B cell (primary cell): ENCODE measurements at regions not wholly inside any gene's neighbourhood (a gene's known extent, or its start where the extent isn't known, plus 50 kb on each side); places are given as distances from the start of the nearest gene placed in this dataset.

Source experiments
- ATAC-seq: fragments of 200-7000 bp; cut with Tn5 transposase; one replicate; pipeline ENCODE4 v1.10.0; 2021; ENCODE audit warnings: low read depth, mild to moderate bottlenecking, moderate number of reproducible peaks, moderate library complexity
- CTCF ChIA-PET: fragments of 350-600 bp; sonication (Branson Sonifier 250); formaldehyde crosslinking; loops from one replicate; lab custom pipeline; 2021; ENCODE audit warnings: antibody characterized with exemption, inconsistent platforms; lab: Charles Lee
- POLR2A ChIA-PET: fragments of 350-600 bp; sonication (Branson Sonifier 250); formaldehyde crosslinking; loops from one replicate; lab custom pipeline; 2021; ENCODE audit warnings: antibody characterized with exemption; lab: Charles Lee
- DNase-seq: peaks from one replicate; pipeline ENCODE4 v3.0.0; 2013
- H2AFZ ChIP-seq: 2 replicates; pipeline ENCODE4 v1.6.1; 2012; ENCODE audit warnings: mild to moderate bottlenecking, low read depth, low read length; ENCODE audit not compliant: insufficient read depth, poor library complexity, severe bottlenecking
- H3K27ac ChIP-seq, 2 donors: 1 replicate in 1 of 2; 2 replicates in 1 of 2; pipeline ENCODE4 v1.5.1; 2012 to 2013; ENCODE audit warnings: low read length in 2 of 2, mild to moderate bottlenecking in 2 of 2, moderate library complexity in 1 of 2
- H3K27me3 ChIP-seq, 4 experiments: fragments of 200-600 bp in 1 of 4; sonication (generic) in 1 of 4; replicated peaks in 1 of 4; 1 replicate in 2 of 4; 2 replicates in 2 of 4; pipeline versions ENCODE4 v1.6.1 to v1.7.0; 2013 to 2016; ENCODE audit warnings: low read length in 3 of 4, mild to moderate bottlenecking in 2 of 4, mixed read lengths in 1 of 4, moderate library complexity in 1 of 4; ENCODE audit not compliant: insufficient read depth in 4 of 4, control insufficient read depth in 3 of 4; ENCODE audit errors: control extremely low read depth in 1 of 4
- H3K36me3 ChIP-seq, 2 experiments: replicated peaks in 1 of 2; 1 replicate in 1 of 2; 2 replicates in 1 of 2; pipeline versions ENCODE4 v1.6.1 to v1.7.1; 2013; ENCODE audit warnings: low read length in 1 of 2; ENCODE audit not compliant: insufficient read depth in 2 of 2, control insufficient read depth in 1 of 2; ENCODE audit errors: control extremely low read depth in 1 of 2, extremely low read depth in 1 of 2
- H3K4me1 ChIP-seq, 2 donors: fragments of 200-600 bp in 1 of 2; sonication (generic) in 1 of 2; 1 replicate in 1 of 2; 2 replicates in 1 of 2; pipeline versions ENCODE4 v1.5.1 to v1.6.1; 2013 to 2017; ENCODE audit warnings: low read length in 2 of 2; ENCODE audit not compliant: control insufficient read depth in 2 of 2, insufficient read depth in 2 of 2
- H3K4me2 ChIP-seq: replicated peaks from 2 replicates; pipeline ENCODE3; 2012; ENCODE audit warnings: mild to moderate bottlenecking, low read depth, low read length; ENCODE audit not compliant: poor library complexity, severe bottlenecking
- H3K4me3 ChIP-seq, 5 experiments: fragments of 200-600 bp in 1 of 5; sonication (generic) in 1 of 5; 1 replicate in 3 of 5; 2 replicates in 2 of 5; pipeline versions ENCODE4 v1.5.1 to v1.7.0; 2011 to 2016; ENCODE audit warnings: low read length in 4 of 5, mild to moderate bottlenecking in 4 of 5, low read depth in 2 of 5, control low read depth in 1 of 5, moderate library complexity in 1 of 5; ENCODE audit not compliant: insufficient read depth in 1 of 5; ENCODE audit errors: control extremely low read depth in 1 of 5, extremely low read depth in 1 of 5
- H3K79me2 ChIP-seq: fragments of 200-600 bp; sonication (generic); one replicate; pipeline ENCODE4 v1.6.0; 2016; ENCODE audit warnings: low read length; ENCODE audit not compliant: control insufficient read depth, insufficient read depth
- H3K9ac ChIP-seq: fragments of 200-600 bp; sonication (generic); 2 replicates; pipeline ENCODE4 v1.6.1; 2017; ENCODE audit warnings: mild to moderate bottlenecking, low read length, moderate library complexity
- H3K9me3 ChIP-seq, 3 donors: one replicate each; pipeline versions ENCODE4 v1.6.1 to v1.7.1; 2013; ENCODE audit warnings: low read length in 2 of 3; ENCODE audit not compliant: control insufficient read depth in 2 of 3, insufficient read depth in 1 of 3; ENCODE audit errors: control extremely low read depth in 1 of 3
- H4K20me1 ChIP-seq: 2 replicates; pipeline ENCODE4 v1.6.0; 2012; ENCODE audit warnings: mild to moderate bottlenecking, low read length; ENCODE audit not compliant: insufficient read depth, control insufficient read depth, poor library complexity, severe bottlenecking
- H3K27ac Mint-ChIP-seq: one replicate; pipeline ENCODE4 v1.8.0; 2021; ENCODE audit warnings: mixed read lengths
- H3K27me3 Mint-ChIP-seq: one replicate; pipeline ENCODE4 v1.8.0; 2021; ENCODE audit warnings: mixed read lengths
- H3K4me1 Mint-ChIP-seq: one replicate; pipeline ENCODE4 v1.8.0; 2021; ENCODE audit warnings: mixed read lengths
- H3K4me3 Mint-ChIP-seq: one replicate; pipeline ENCODE4 v1.8.0; 2021; ENCODE audit warnings: mixed read lengths
- H3K9me3 Mint-ChIP-seq: one replicate; pipeline ENCODE4 v1.8.0; 2022; ENCODE audit warnings: mixed read lengths; ENCODE audit not compliant: insufficient read depth
- EZH2 ChIP-seq: IDR thresholded peaks from 2 replicates; pipeline ENCODE4 v1.6.1; 2012; ENCODE audit warnings: borderline replicate concordance, low read depth, mild to moderate bottlenecking, moderate library complexity, low read length; ENCODE audit not compliant: insufficient read depth, poor library complexity, severe bottlenecking
- WGBS: methylation state at CpG from one replicate; pipeline ENCODE4 v1.1.5; 2013; ENCODE audit warnings: missing lambda C conversion rate; ENCODE audit not compliant: insufficient coverage; 5-methylcytosine and 5-hydroxymethylcytosine counted together
- intact Hi-C: fragments of 100-400 bp; cut with micrococcal nuclease; formaldehyde crosslinking; loops from one replicate; pipeline ENCODE4 v1.10.0; 2022
- TF ChIP-seq, protein P1 (sequence below): fragments of 200-600 bp; IDR thresholded peaks from one replicate; pipeline ENCODE4 v1.8.0; 2022; ENCODE audit warnings: antibody characterized with exemption, mild to moderate bottlenecking

GRCh38 chr7:88700725-88701124 is 58.8 kb upstream of the ZNF804B start:
- no peak overlapping the region for H3K4me3 Mint-ChIP-seq
- DNase-seq (no peak), ATAC-seq (no peak)
- WGBS = no CpG with 5 or more reads among the region's 2 CpGs
- no peak overlapping the region for H3K27ac ChIP-seq
- H3K4me1 Mint-ChIP-seq = no peaks in the 10 kb centered on the region
- TF ChIP-seq EZH2 = no peak
- TF ChIP-seq, protein P1, sequence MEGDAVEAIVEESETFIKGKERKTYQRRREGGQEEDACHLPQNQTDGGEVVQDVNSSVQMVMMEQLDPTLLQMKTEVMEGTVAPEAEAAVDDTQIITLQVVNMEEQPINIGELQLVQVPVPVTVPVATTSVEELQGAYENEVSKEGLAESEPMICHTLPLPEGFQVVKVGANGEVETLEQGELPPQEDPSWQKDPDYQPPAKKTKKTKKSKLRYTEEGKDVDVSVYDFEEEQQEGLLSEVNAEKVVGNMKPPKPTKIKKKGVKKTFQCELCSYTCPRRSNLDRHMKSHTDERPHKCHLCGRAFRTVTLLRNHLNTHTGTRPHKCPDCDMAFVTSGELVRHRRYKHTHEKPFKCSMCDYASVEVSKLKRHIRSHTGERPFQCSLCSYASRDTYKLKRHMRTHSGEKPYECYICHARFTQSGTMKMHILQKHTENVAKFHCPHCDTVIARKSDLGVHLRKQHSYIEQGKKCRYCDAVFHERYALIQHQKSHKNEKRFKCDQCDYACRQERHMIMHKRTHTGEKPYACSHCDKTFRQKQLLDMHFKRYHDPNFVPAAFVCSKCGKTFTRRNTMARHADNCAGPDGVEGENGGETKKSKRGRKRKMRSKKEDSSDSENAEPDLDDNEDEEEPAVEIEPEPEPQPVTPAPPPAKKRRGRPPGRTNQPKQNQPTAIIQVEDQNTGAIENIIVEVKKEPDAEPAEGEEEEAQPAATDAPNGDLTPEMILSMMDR = no peak
- no peak overlapping the region for H3K27ac Mint-ChIP-seq
- intact Hi-C loops = no loop called here
- H3K79me2 ChIP-seq = no peaks in the 10 kb centered on the region
- no peaks in the 10 kb centered on the region for H3K27me3 ChIP-seq
- H3K9ac ChIP-seq = no peak overlapping the region
- H3K4me1 ChIP-seq = no peaks in the 10 kb centered on the region
- no peaks in the 10 kb centered on the region for H3K27me3 Mint-ChIP-seq
- no peak overlapping the region for H2AFZ ChIP-seq
- no peaks in the 10 kb centered on the region for H4K20me1 ChIP-seq
- H3K4me3 ChIP-seq = no peak overlapping the region
- H3K9me3 Mint-ChIP-seq = no peaks in the 10 kb centered on the region
- H3K4me2 ChIP-seq = no peak overlapping the region
- CTCF ChIA-PET = no interaction called here
- no peaks in the 10 kb centered on the region for H3K36me3 ChIP-seq
- peaks cover 0 to 4% (median 0%) of the 10 kb centered on the region in 3 donors for H3K9me3 ChIP-seq
- POLR2A ChIA-PET = no interaction called here

- ATAC-seq = no peak
Observed at GRCh38 chr7:88694207-88694606, 65.3 kb upstream of the ZNF804B start.

More at GRCh38 chr7:88694207-88694606, 65.3 kb upstream of the ZNF804B start:
- H3K36me3 ChIP-seq = no peaks in the 10 kb centered on the region
- POLR2A ChIA-PET = no interaction called here
- Mint-ChIP-seq H3K9me3 (no peaks in the 10 kb centered on the region), H3K4me1 (no peaks in the 10 kb centered on the region), H3K27me3 (no peaks in the 10 kb centered on the region), H3K4me3 (no peak overlapping the region), H3K27ac (no peak overlapping the region)
- H3K79me2 ChIP-seq = no peaks in the 10 kb centered on the region
- CTCF ChIA-PET = no interaction called here
- DNase-seq = no peak
- no peak overlapping the region for H2AFZ ChIP-seq
- no peak overlapping the region for H3K4me2 ChIP-seq
- TF ChIP-seq, protein P1 = no peak
- TF ChIP-seq EZH2 = no peak
- no peaks in the 10 kb centered on the region for H3K9me3 ChIP-seq
- no peaks in the 10 kb centered on the region for H4K20me1 ChIP-seq
- intact Hi-C loops = no loop called here
- H3K9ac ChIP-seq = no peak overlapping the region
- H3K4me1 ChIP-seq = no peaks in the 10 kb centered on the region
- no peak overlapping the region for H3K4me3 ChIP-seq
- no peaks in the 10 kb centered on the region for H3K27me3 ChIP-seq
- no peak overlapping the region for H3K27ac ChIP-seq
